SK-N-SH (cell line): ENCODE measurements at regions not wholly inside any gene's neighbourhood (a gene's known extent, or its start where the extent isn't known, plus 50 kb on each side); places are given as distances from the start of the nearest gene placed in this dataset.
A peak's percentile ranks its signal among the peaks of the same experiment; 100 is the strongest.

Experiments used
- CTCF ChIA-PET: fragments of 300-600, 350-600 bp; formaldehyde crosslinking; extraction: SDS; loops from one replicate; lab custom pipeline; 2021; lab: Yijun Ruan, JAX
- POLR2A ChIA-PET: fragments of 350-600 bp; sonication (Branson Sonifier 250); formaldehyde crosslinking; extraction: SDS; loops from one replicate; lab custom pipeline; 2020; ENCODE audit warnings: antibody characterized with exemption, inconsistent platforms; lab: Yijun Ruan, JAX
- DNase-seq: peaks from one replicate; pipeline ENCODE4 v3.0.0; 2012
- H2AFZ ChIP-seq: fragments of 200-600 bp; sonication (generic); 2 replicates; pipeline ENCODE4 v1.8.1; 2016; ENCODE audit warnings: antibody characterized with exemption, mild to moderate bottlenecking, low read depth
- H3F3A ChIP-seq: fragments of 200-600 bp; sonication (generic); replicated peaks from 2 replicates; pipeline ENCODE3; 2016; ENCODE audit warnings: antibody characterized with exemption, mild to moderate bottlenecking; ENCODE audit not compliant: insufficient read depth
- H3K27ac ChIP-seq, 2 experiments: fragments of 200-500 bp in 1 of 2; fragments of 200-600 bp in 1 of 2; sonication (Bioruptor generic) in 1 of 2; sonication (generic), shearing (Covaris generic) in 1 of 2; 2 replicates each; pipeline versions ENCODE4 v1.5.1 to v1.6.1; 2014 to 2016; ENCODE audit warnings: low read depth in 2 of 2, inconsistent platforms in 1 of 2, low read length in 1 of 2, mild to moderate bottlenecking in 1 of 2, mixed read lengths in 1 of 2
- H3K27me3 ChIP-seq: fragments of 200-600 bp; sonication (generic), shearing (Covaris generic); 2 replicates; pipeline ENCODE4 v1.6.1; 2016; ENCODE audit warnings: mixed run types; ENCODE audit not compliant: insufficient read depth
- H3K36me3 ChIP-seq, 2 experiments: fragments of 200-500 bp in 1 of 2; fragments of 200-600 bp in 1 of 2; sonication (Bioruptor generic) in 1 of 2; sonication (generic) in 1 of 2; replicated peaks in 1 of 2; 2 replicates each; pipeline versions ENCODE3 to v1.5.1; 2014 to 2016; ENCODE audit warnings: low read length in 1 of 2, mild to moderate bottlenecking in 1 of 2; ENCODE audit not compliant: insufficient read depth in 2 of 2, control insufficient read depth in 1 of 2
- H3K4me1 ChIP-seq, 2 experiments: fragments of 200-500 bp in 1 of 2; fragments of 200-600 bp in 1 of 2; sonication (Bioruptor generic) in 1 of 2; sonication (generic), shearing (Covaris generic) in 1 of 2; 2 replicates each; pipeline versions ENCODE4 v1.5.1 to v1.6.1; 2014 to 2016; ENCODE audit warnings: low read depth in 1 of 2, low read length in 1 of 2, mixed run types in 1 of 2; ENCODE audit not compliant: insufficient read depth in 2 of 2, control insufficient read depth in 1 of 2
- H3K4me2 ChIP-seq: fragments of 200-600 bp; sonication (generic), shearing (Covaris generic); 2 replicates; pipeline ENCODE4 v1.6.1; 2017; ENCODE audit warnings: mixed run types
- H3K4me3 ChIP-seq, 2 experiments: fragments of 200-500 bp in 1 of 2; fragments of 200-600 bp in 1 of 2; sonication (Bioruptor generic) in 1 of 2; sonication (generic), shearing (Covaris generic) in 1 of 2; 2 replicates each; pipeline versions ENCODE4 v1.5.1 to v1.8.1; 2014 to 2016; ENCODE audit warnings: low read depth in 2 of 2, inconsistent platforms in 1 of 2, low read length in 1 of 2, mild to moderate bottlenecking in 1 of 2, mixed read lengths in 1 of 2, moderate library complexity in 1 of 2
- H3K79me2 ChIP-seq: fragments of 200-600 bp; sonication (generic); 2 replicates; pipeline ENCODE4 v1.8.1; 2017; ENCODE audit warnings: mild to moderate bottlenecking; ENCODE audit not compliant: insufficient read depth
- H3K9ac ChIP-seq: fragments of 200-600 bp; sonication (generic); 2 replicates; pipeline ENCODE4 v1.6.1; 2017; ENCODE audit warnings: mixed run types
- H3K9me2 ChIP-seq: fragments of 200-600 bp; sonication (generic); 2 replicates; pipeline ENCODE4 v1.6.1; 2017; ENCODE audit warnings: mixed run types
- H3K9me3 ChIP-seq: fragments of 200-600 bp; sonication (generic); 2 replicates; pipeline ENCODE4 v1.6.1; 2017; ENCODE audit warnings: mixed run types, mild to moderate bottlenecking, moderate library complexity
- H4K20me1 ChIP-seq: fragments of 200-600 bp; sonication (generic); 2 replicates; pipeline ENCODE4 v1.6.1; 2017; ENCODE audit warnings: mild to moderate bottlenecking, mixed run types; ENCODE audit not compliant: insufficient read depth
- CTCF ChIP-seq: fragments of 200-600 bp; sonication (generic); IDR thresholded peaks from 2 replicates; pipeline ENCODE4 v1.6.1; 2017; ENCODE audit warnings: antibody characterized with exemption, mild to moderate bottlenecking, moderate library complexity
- ELF1 ChIP-seq: IDR thresholded peaks from 2 replicates; pipeline ENCODE4 v1.4.0; 2012
- EZH2phosphoT487 ChIP-seq: fragments of 200-600 bp; sonication (generic); IDR thresholded peaks from 2 replicates; pipeline ENCODE4 v1.6.1; 2017; ENCODE audit warnings: low read depth, mixed run types, mild to moderate bottlenecking, antibody characterized with exemption, moderate library complexity, borderline replicate concordance
- FOXJ3 ChIP-seq: sonication (generic); formaldehyde crosslinking; IDR thresholded peaks from 2 replicates; pipeline ENCODE4 v1.5.1; 2020; ENCODE audit warnings: mild to moderate bottlenecking, missing genetic modification reagents
- GABPA ChIP-seq: IDR thresholded peaks from 2 replicates; pipeline ENCODE4 v1.4.0; 2012; ENCODE audit warnings: low read depth, mild to moderate bottlenecking
- JUND ChIP-seq: IDR thresholded peaks from 2 replicates; pipeline ENCODE4 v1.4.0; 2012
- MEF2A ChIP-seq: IDR thresholded peaks from 2 replicates; pipeline ENCODE4 v1.4.0; 2012; ENCODE audit warnings: low read depth, borderline replicate concordance
- NFIC ChIP-seq: IDR thresholded peaks from 2 replicates; pipeline ENCODE4 v1.4.0; 2012; ENCODE audit warnings: borderline replicate concordance
- NRF1 ChIP-seq: IDR thresholded peaks from 2 replicates; pipeline ENCODE4 v1.6.1; 2012; ENCODE audit warnings: low read depth, mild to moderate bottlenecking, low read length
- PBX3 ChIP-seq: IDR thresholded peaks from 2 replicates; pipeline ENCODE4; 2012
- POLR2AphosphoS5 ChIP-seq: IDR thresholded peaks from 2 replicates; pipeline ENCODE4 v1.6.1; 2012; ENCODE audit warnings: low read depth, low read length
- RAD21 ChIP-seq: IDR thresholded peaks from 2 replicates; pipeline ENCODE4 v1.6.1; 2012; ENCODE audit warnings: mild to moderate bottlenecking, low read length
- REST ChIP-seq: IDR thresholded peaks from 2 replicates; pipeline ENCODE4 v1.6.1; 2012; ENCODE audit warnings: mild to moderate bottlenecking, low read depth, low read length, moderate library complexity
- SIN3A ChIP-seq: IDR thresholded peaks from 2 replicates; pipeline ENCODE4 v1.6.1; 2012; ENCODE audit warnings: low read depth, mild to moderate bottlenecking, low read length, moderate library complexity, borderline replicate concordance
- SMC3 ChIP-seq: IDR thresholded peaks from 2 replicates; pipeline ENCODE4 v1.6.1; 2012; ENCODE audit warnings: low read depth, low read length, improper control_type of control experiment
- TAF1 ChIP-seq: IDR thresholded peaks from 2 replicates; pipeline ENCODE4 v1.6.1; 2012; ENCODE audit warnings: low read depth, mild to moderate bottlenecking, low read length, moderate library complexity, borderline replicate concordance
- TEAD4 ChIP-seq: IDR thresholded peaks from 2 replicates; pipeline ENCODE4 v1.4.0; 2012; ENCODE audit warnings: mild to moderate bottlenecking, borderline replicate concordance; ENCODE audit not compliant: insufficient read depth
- USF2 ChIP-seq: fragments of 150-350 bp; IDR thresholded peaks from 2 replicates; pipeline ENCODE4 v1.6.1; 2017; ENCODE audit warnings: antibody characterized with exemption, low read length, low read depth, borderline replicate concordance
- YY1 ChIP-seq: IDR thresholded peaks from 2 replicates; pipeline ENCODE4 v1.4.0; 2012; ENCODE audit warnings: low read depth, mild to moderate bottlenecking
- ZBTB33 ChIP-seq: IDR thresholded peaks from 2 replicates; pipeline ENCODE4 v1.4.0; 2012; ENCODE audit warnings: low read depth, borderline replicate concordance
- WGBS: methylation state at CpG from one replicate; pipeline ENCODE4 v1.1.6; 2017; ENCODE audit warnings: low lambda C conversion rate; 5-methylcytosine and 5-hydroxymethylcytosine counted together

GRCh38 chr13:99062593-99062992 lies 84.7 kb upstream of the DOCK9 start:
- Histone ChIP-seq H3K4me3 (no peak overlapping the region), H3K9ac (no peak overlapping the region), H3K9me2 (no peaks in the 10 kb centered on the region), H3K27me3 (no peaks in the 10 kb centered on the region), H3K36me3 (no peaks in the 10 kb centered on the region), H3K4me2 (peak overlapping the region; percentile 2; the same call in 1 of the 2 replicates), H3K9me3 (no peaks in the 10 kb centered on the region), H3F3A (peaks cover 10% of the 10 kb centered on the region), H2AFZ (no peak overlapping the region), H3K27ac (peak overlapping the region; percentile 33 to 36; a peak in 2 of 4 replicates), H4K20me1 (no peaks in the 10 kb centered on the region), H3K4me1 (peaks cover 0 to 8% of the 10 kb centered on the region in 2 experiments; a peak in 2 of 4 replicates), H3K79me2 (no peaks in the 10 kb centered on the region)
- ChIA-PET POLR2A (no interaction called here), CTCF (no interaction called here)
- no peak for DNase-seq
- WGBS, result 65% methylated on average over 10 of the region's 10 CpGs
- TF ChIP-seq PBX3, result peak; percentile 63
- TF ChIP-seq NFIC, result peak; percentile 69
- TF ChIP-seq REST, result no peak
- TF ChIP-seq SMC3, result no peak
- no peak for TF ChIP-seq GABPA

GRCh38 chr13:99063178-99063577 lies 85.3 kb upstream of the DOCK9 start:
- Histone ChIP-seq H3K9me3 (no peaks in the 10 kb centered on the region), H2AFZ (no peak overlapping the region), H3K27ac (peak overlapping the region in 1 of 2 experiments; percentile 33; a peak in 1 of 4 replicates), H3K79me2 (no peaks in the 10 kb centered on the region), H3K27me3 (no peaks in the 10 kb centered on the region), H3K9ac (no peak overlapping the region), H3F3A (peaks cover 15% of the 10 kb centered on the region), H4K20me1 (no peaks in the 10 kb centered on the region), H3K4me1 (peaks cover 5 to 8% of the 10 kb centered on the region in 2 experiments; a peak in 2 of 4 replicates), H3K4me3 (no peak overlapping the region), H3K9me2 (no peaks in the 10 kb centered on the region), H3K36me3 (no peaks in the 10 kb centered on the region), H3K4me2 (0 out of 2 replicates have a peak overlapping the region, but pooled peaks have one; percentile 2)
- CTCF ChIA-PET, result no interaction called here
- 93% methylated on average over 8 of the region's 8 CpGs for WGBS
- DNase-seq, result no peak
- POLR2A ChIA-PET, result no interaction called here
- no peak for TF ChIP-seq USF2
- no peak for TF ChIP-seq EZH2phosphoT487
- TF ChIP-seq JUND, result no peak
- no peak for TF ChIP-seq FOXJ3 (CRISPR knock-in tag)
- no peak for TF ChIP-seq TAF1
- no peak for TF ChIP-seq NRF1
- TF ChIP-seq SIN3A, result no peak
- TF ChIP-seq POLR2AphosphoS5, result no peak
- TF ChIP-seq ZBTB33, result no peak
- TF ChIP-seq ELF1, result no peak
- no peak for TF ChIP-seq CTCF
- no peak for TF ChIP-seq GABPA
- no peak for TF ChIP-seq TEAD4
- no peak for TF ChIP-seq YY1
- no peak for TF ChIP-seq RAD21
- TF ChIP-seq MEF2A, result no peak
